ENCODE measurements at regions not wholly inside any gene's neighbourhood (a gene's known extent, or its start where the extent isn't known, plus 50 kb on each side); places are given as distances from the start of the nearest gene placed in this dataset.

GRCh38 chr22:27420195-27420816 lies 381.2 kb downstream of the MN1 start:
- no peak overlapping the region for H3K4ac ChIP-seq (replicated peaks; ENCODE audit: insufficient read length, low read depth, low read length)
- no peaks in the 10 kb centered on the region for H3K27me3 ChIP-seq (replicated peaks in 1 of 4; ENCODE audit: control insufficient read depth in 3 of 4, extremely low read depth in 1 of 4, insufficient read depth in 3 of 4, low read length in 3 of 4)
- 77% methylated on average over 6 of the region's 6 CpGs; no CpG with 5 or more reads in 1 of the 2 experiments for WGBS, 2 experiments (ENCODE audit: extremely low coverage in 1 of 2, insufficient coverage in 1 of 2, insufficient read length in 1 of 2, insufficient replicate concordance in 2 of 2, low coverage in 1 of 2, low lambda C conversion rate in 2 of 2, missing lambda C conversion rate in 1 of 2)
- ChIA-PET CTCF (ENCODE audit: partially characterized antibody) (interaction anchor here (0.7 to 3.2 kb wide), 6 partner anchors 13 to 207 kb away, joined by 3 to 17 read pairs (median 4); no protein-coding TSS in a partner anchor), POLR2A (ENCODE audit: partially characterized antibody) (interaction anchor here (0.6 kb wide), 1 partner anchor 10 kb away, joined by 3 read pairs; no protein-coding TSS in a partner anchor)
- H2BK15ac ChIP-seq (ENCODE audit: low read length), result no peak overlapping the region
- FAIRE-seq, result no peak
- no peak overlapping the region for H3K9ac ChIP-seq (replicated peaks in 1 of 4; ENCODE audit: extremely low read depth in 1 of 4, low read depth in 3 of 4, low read length in 3 of 4)
- H2AFZ ChIP-seq (ENCODE audit: low read length), result no peak overlapping the region
- H2BK20ac ChIP-seq (ENCODE audit: low read length), result no peak overlapping the region
- H3K27ac ChIP-seq (ENCODE audit: low read depth, low read length), result no peak overlapping the region
- no peak overlapping the region for H4K5ac ChIP-seq (ENCODE audit: insufficient read length, low read depth, low read length)
- no peak overlapping the region for H3K23ac ChIP-seq (ENCODE audit: insufficient read length)
- H2AK5ac ChIP-seq (ENCODE audit: low read depth, low read length), result no peak overlapping the region
- TF ChIP-seq POLR2A (IDR thresholded peaks at IDR 0.05; ENCODE audit: control extremely low read depth in 1 of 2, low read depth in 2 of 2, low read length in 2 of 2), result no peak
- TF ChIP-seq TAF1 (IDR thresholded peaks at IDR 0.05; ENCODE audit: low read depth, low read length), result no peak
- TF ChIP-seq SUZ12 (IDR thresholded peaks at IDR 0.05; ENCODE audit: low read length), result no peak
- no peak for TF ChIP-seq BRCA1 (IDR thresholded peaks at IDR 0.05; ENCODE audit: low read depth, low read length)
- no peak for TF ChIP-seq USF2 (IDR thresholded peaks at IDR 0.05; ENCODE audit: low read length)
- H2BK5ac ChIP-seq (ENCODE audit: low read depth, low read length), result no peak overlapping the region
- no peak for DNase-seq (ENCODE audit: low read depth in 1 of 2, low spot score in 2 of 2)
- no peaks in the 10 kb centered on the region for H3K36me3 ChIP-seq (ENCODE audit: control insufficient read depth in 2 of 4, insufficient read depth in 4 of 4, low read length in 3 of 4)
- peaks cover 4% of the 10 kb centered on the region; the same call in 1 of the 2 replicates for H3K23me2 ChIP-seq (ENCODE audit: low read depth, low read length)
- H3K4me2 ChIP-seq (ENCODE audit: insufficient read depth in 1 of 2, low read depth in 2 of 2, low read length in 2 of 2), result no peak overlapping the region
- no peak overlapping the region for H3K14ac ChIP-seq (ENCODE audit: insufficient read length)
- H3K56ac ChIP-seq (replicated peaks; ENCODE audit: insufficient read length, low read depth, low read length), result no peak overlapping the region
- no peak overlapping the region for H3K18ac ChIP-seq (ENCODE audit: extremely low read depth, low read length)
- no peaks in the 10 kb centered on the region for H3K79me2 ChIP-seq (ENCODE audit: control insufficient read depth in 1 of 2, insufficient read depth in 2 of 2, low read length in 2 of 2)
- no peaks in the 10 kb centered on the region for H3K79me1 ChIP-seq (ENCODE audit: low read depth, low read length)
- H4K91ac ChIP-seq (replicated peaks; ENCODE audit: insufficient read length, low read length), result no peak overlapping the region
- peaks cover 2 to 25% (median 15%) of the 10 kb centered on the region in 4 experiments for H3K4me1 ChIP-seq (replicated peaks in 1 of 4; ENCODE audit: control insufficient read depth in 3 of 4, insufficient read depth in 4 of 4, low read length in 3 of 4)
- H2BK12ac ChIP-seq (ENCODE audit: low read depth, low read length), result no peak overlapping the region
- H2BK120ac ChIP-seq (replicated peaks; ENCODE audit: low read depth, low read length), result no peak overlapping the region
- H4K8ac ChIP-seq (ENCODE audit: extremely low read depth, insufficient read depth, low read length), result no peak overlapping the region
- no peaks in the 10 kb centered on the region for H4K20me1 ChIP-seq (replicated peaks in 1 of 2; ENCODE audit: control insufficient read depth in 1 of 2, insufficient read depth in 2 of 2, low read length in 2 of 2)
- no peak overlapping the region for H3K4me3 ChIP-seq (ENCODE audit: extremely low read depth in 1 of 4, insufficient read depth in 2 of 4, low read depth in 3 of 4, low read length in 4 of 4)
- H3K9me3 ChIP-seq (ENCODE audit: insufficient read depth in 2 of 2, low read depth in 1 of 2, low read length in 1 of 2), result no peaks in the 10 kb centered on the region

All from H1 (cell line).